Activated CD4-positive, alpha-beta T cell treated with anti-CD3 and anti-CD28 coated beads, Interleukin-2, amount 10 ng/mL, durations not matched to agents 7 days and 5 days (primary cell): ENCODE measurements at regions not wholly inside any gene's neighbourhood (a gene's known extent, or its start where the extent isn't known, plus 50 kb on each side); places are given as distances from the start of the nearest gene placed in this dataset.

Experiments
- CTCF ChIA-PET: fragments of 350-600 bp; sonication (Branson Sonifier 250); formaldehyde crosslinking; loops from one replicate; lab custom pipeline; 2021; ENCODE audit warnings: antibody characterized with exemption; lab: Charles Lee
- POLR2A ChIA-PET: fragments of 350-600 bp; sonication (Branson Sonifier 250); formaldehyde crosslinking; loops from one replicate; lab custom pipeline; 2021; ENCODE audit warnings: antibody characterized with exemption; lab: Charles Lee
- DNase-seq: peaks from one replicate; pipeline ENCODE4 v3.0.0-alpha.2; 2020
- H3K27ac Mint-ChIP-seq: one replicate; pipeline ENCODE4 v1.8.0; 2021; ENCODE audit warnings: mild to moderate bottlenecking, moderate library complexity, mixed read lengths
- H3K27me3 Mint-ChIP-seq: one replicate; pipeline ENCODE4 v1.8.0; 2021; ENCODE audit warnings: mixed read lengths
- H3K36me3 Mint-ChIP-seq: one replicate; pipeline ENCODE4 v1.8.0; 2021; ENCODE audit warnings: low read depth, mixed read lengths
- H3K4me1 Mint-ChIP-seq: one replicate; pipeline ENCODE4 v1.8.0; 2021; ENCODE audit warnings: mixed read lengths
- H3K4me3 Mint-ChIP-seq: one replicate; pipeline ENCODE4 v1.8.0; 2021; ENCODE audit warnings: mild to moderate bottlenecking, moderate library complexity, mixed read lengths
- H3K9me3 Mint-ChIP-seq: one replicate; pipeline ENCODE4 v1.8.0; 2021; ENCODE audit warnings: mixed read lengths

- no peak for DNase-seq
- Mint-ChIP-seq H3K4me3 (no peak overlapping the region), H3K36me3 (no peaks in the 10 kb centered on the region), H3K9me3 (peaks cover 10% of the 10 kb centered on the region), H3K27me3 (no peaks in the 10 kb centered on the region), H3K27ac (no peak overlapping the region), H3K4me1 (no peaks in the 10 kb centered on the region)
- POLR2A ChIA-PET, result no interaction called here
- CTCF ChIA-PET, result no interaction called here
Observed at GRCh38 chr10:44240584-44241205, 144.2 kb downstream of the CXCL12 start.

- no peaks in the 10 kb centered on the region for H3K36me3 Mint-ChIP-seq
- no peak overlapping the region for H3K27ac Mint-ChIP-seq
- CTCF ChIA-PET, result no interaction called here
- no peak for DNase-seq
- H3K9me3 Mint-ChIP-seq, result peaks cover 4% of the 10 kb centered on the region
- no peaks in the 10 kb centered on the region for H3K27me3 Mint-ChIP-seq
- H3K4me3 Mint-ChIP-seq, result no peak overlapping the region
- POLR2A ChIA-PET, result no interaction called here
- H3K4me1 Mint-ChIP-seq, result no peaks in the 10 kb centered on the region
Observed at GRCh38 chr10:44238212-44238611, 146.7 kb downstream of the CXCL12 start.

- Mint-ChIP-seq H3K4me1 (no peaks in the 10 kb centered on the region), H3K27me3 (no peaks in the 10 kb centered on the region), H3K4me3 (no peak overlapping the region), H3K9me3 (no peaks in the 10 kb centered on the region), H3K36me3 (no peaks in the 10 kb centered on the region), H3K27ac (no peak overlapping the region)
- ChIA-PET CTCF (no interaction called here), POLR2A (no interaction called here)
- no peak for DNase-seq
Observed at GRCh38 chr10:44237364-44238049, 147.4 kb downstream of the CXCL12 start.

GRCh38 chr10:44235363-44235762 is 149.5 kb downstream of the CXCL12 start:
- Mint-ChIP-seq H3K9me3 (no peaks in the 10 kb centered on the region), H3K27ac (no peak overlapping the region), H3K27me3 (no peaks in the 10 kb centered on the region), H3K4me3 (no peak overlapping the region), H3K36me3 (no peaks in the 10 kb centered on the region), H3K4me1 (no peaks in the 10 kb centered on the region)
- no peak for DNase-seq
- POLR2A ChIA-PET, result no interaction called here
- CTCF ChIA-PET, result no interaction called here

- POLR2A ChIA-PET, result no interaction called here
Observed at GRCh38 chr10:44234483-44234875, 150.4 kb downstream of the CXCL12 start.

GRCh38 chr10:44233561-44234482 is 151.1 kb downstream of the CXCL12 start:
- no peaks in the 10 kb centered on the region for H3K9me3 Mint-ChIP-seq

More at GRCh38 chr10:44234483-44234875, 150.4 kb downstream of the CXCL12 start:
- Mint-ChIP-seq H3K9me3 (no peaks in the 10 kb centered on the region), H3K4me3 (no peak overlapping the region), H3K4me1 (no peaks in the 10 kb centered on the region), H3K36me3 (no peaks in the 10 kb centered on the region), H3K27ac (no peak overlapping the region), H3K27me3 (no peaks in the 10 kb centered on the region)
- DNase-seq, result no peak
- CTCF ChIA-PET, result no interaction called here

GRCh38 chr10:44217274-44217820 is 167.6 kb downstream of the CXCL12 start:
- peaks cover 5% of the 10 kb centered on the region for H3K27me3 Mint-ChIP-seq
- CTCF ChIA-PET, result no interaction called here
- H3K4me1 Mint-ChIP-seq, result no peaks in the 10 kb centered on the region
- DNase-seq, result no peak
- H3K9me3 Mint-ChIP-seq, result peaks cover 4% of the 10 kb centered on the region
- no peak overlapping the region for H3K27ac Mint-ChIP-seq
- no peak overlapping the region for H3K4me3 Mint-ChIP-seq
- POLR2A ChIA-PET, result no interaction called here
- no peaks in the 10 kb centered on the region for H3K36me3 Mint-ChIP-seq

More at GRCh38 chr10:44233561-44234482, 151.1 kb downstream of the CXCL12 start:
- no peak overlapping the region for H3K4me3 Mint-ChIP-seq
- no peak overlapping the region for H3K27ac Mint-ChIP-seq
- no peaks in the 10 kb centered on the region for H3K27me3 Mint-ChIP-seq
- ChIA-PET POLR2A (no interaction called here), CTCF (no interaction called here)
- no peaks in the 10 kb centered on the region for H3K36me3 Mint-ChIP-seq
- no peaks in the 10 kb centered on the region for H3K4me1 Mint-ChIP-seq
- DNase-seq, result no peak

- CTCF ChIA-PET, result no interaction called here
- H3K4me1 Mint-ChIP-seq, result no peaks in the 10 kb centered on the region
- H3K27me3 Mint-ChIP-seq, result peaks cover 7% of the 10 kb centered on the region
- H3K9me3 Mint-ChIP-seq, result peaks cover 4% of the 10 kb centered on the region
- no peaks in the 10 kb centered on the region for H3K36me3 Mint-ChIP-seq
- POLR2A ChIA-PET, result no interaction called here
- no peak overlapping the region for H3K4me3 Mint-ChIP-seq
- H3K27ac Mint-ChIP-seq, result no peak overlapping the region
- DNase-seq, result no peak
Observed at GRCh38 chr10:44216073-44216472, 168.8 kb downstream of the CXCL12 start.

GRCh38 chr10:44209811-44210210 is 175.1 kb downstream of the CXCL12 start:
- H3K4me1 Mint-ChIP-seq, result no peaks in the 10 kb centered on the region
- H3K36me3 Mint-ChIP-seq, result no peaks in the 10 kb centered on the region
- no peaks in the 10 kb centered on the region for H3K9me3 Mint-ChIP-seq
- no peak for DNase-seq
- POLR2A ChIA-PET, result no interaction called here
- H3K27me3 Mint-ChIP-seq, result peaks cover 5% of the 10 kb centered on the region
- CTCF ChIA-PET, result no interaction called here
- no peak overlapping the region for H3K27ac Mint-ChIP-seq
- H3K4me3 Mint-ChIP-seq, result no peak overlapping the region

GRCh38 chr10:44207160-44207559 is 177.7 kb downstream of the CXCL12 start:
- H3K4me1 Mint-ChIP-seq, result no peaks in the 10 kb centered on the region
- H3K36me3 Mint-ChIP-seq, result no peaks in the 10 kb centered on the region
- ChIA-PET CTCF (no interaction called here), POLR2A (no interaction called here)
- H3K9me3 Mint-ChIP-seq, result no peaks in the 10 kb centered on the region
- no peak overlapping the region for H3K27ac Mint-ChIP-seq
- H3K27me3 Mint-ChIP-seq, result peaks cover 5% of the 10 kb centered on the region
- no peak overlapping the region for H3K4me3 Mint-ChIP-seq
- no peak for DNase-seq

GRCh38 chr10:44206127-44206818 is 178.6 kb downstream of the CXCL12 start:
- ChIA-PET CTCF (no interaction called here), POLR2A (no interaction called here)
- Mint-ChIP-seq H3K9me3 (no peaks in the 10 kb centered on the region), H3K4me1 (no peaks in the 10 kb centered on the region), H3K27ac (no peak overlapping the region), H3K27me3 (peaks cover 2% of the 10 kb centered on the region), H3K36me3 (no peaks in the 10 kb centered on the region), H3K4me3 (no peak overlapping the region)
- DNase-seq, result no peak

GRCh38 chr10:44205067-44205466 is 179.8 kb downstream of the CXCL12 start:
- no peaks in the 10 kb centered on the region for H3K4me1 Mint-ChIP-seq
- no peaks in the 10 kb centered on the region for H3K9me3 Mint-ChIP-seq
- ChIA-PET POLR2A (no interaction called here), CTCF (no interaction called here)
- H3K27me3 Mint-ChIP-seq, result peaks cover 2% of the 10 kb centered on the region
- no peaks in the 10 kb centered on the region for H3K36me3 Mint-ChIP-seq
- DNase-seq, result no peak
- no peak overlapping the region for H3K27ac Mint-ChIP-seq
- no peak overlapping the region for H3K4me3 Mint-ChIP-seq
